ENCODE measurements at regions not wholly inside any gene's neighbourhood (a gene's known extent, or its start where the extent isn't known, plus 50 kb on each side); places are given as distances from the start of the nearest gene placed in this dataset.

- no peak overlapping the region for H3K4me3 ChIP-seq (ENCODE audit: low read depth, low read length)
- no peak for TF ChIP-seq CTCF (IDR thresholded peaks at IDR 0.05; ENCODE audit: low read depth, low read length)
Measured at GRCh38 chr3:69674752-69675151, 64.5 kb upstream of the MITF start.

GRCh38 chr3:69671082-69671952 is 67.9 kb upstream of the MITF start:
- peak; percentile 51; the same call in 1 of the 2 replicates for TF ChIP-seq CTCF (IDR thresholded peaks at IDR 0.05; ENCODE audit: low read depth, low read length)
- H3K4me3 ChIP-seq (ENCODE audit: low read depth, low read length), result no peak overlapping the region

DNA sequence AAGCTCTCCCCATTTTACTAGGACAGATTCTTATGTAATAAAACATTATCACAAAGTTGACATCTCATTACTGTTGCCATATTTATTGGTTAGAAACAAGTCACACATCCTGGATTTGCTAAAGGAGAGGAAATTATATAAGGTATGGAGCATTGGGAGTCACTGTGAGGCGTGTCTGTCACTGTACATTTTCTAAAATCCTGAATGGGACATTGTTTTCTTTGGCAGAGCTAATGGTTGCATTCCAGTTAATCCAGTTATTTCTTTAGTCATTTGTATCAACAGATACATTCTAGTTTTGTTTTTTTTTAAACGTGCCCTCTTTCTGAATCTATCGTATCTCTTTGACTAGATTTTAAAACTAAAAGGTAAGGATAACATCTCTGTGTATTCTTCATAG is 70.2 kb upstream of the MITF start:
- H3K4me3 ChIP-seq (ENCODE audit: low read depth, low read length), result no peak overlapping the region
- no peak for TF ChIP-seq CTCF (IDR thresholded peaks at IDR 0.05; ENCODE audit: low read depth, low read length)

DNA sequence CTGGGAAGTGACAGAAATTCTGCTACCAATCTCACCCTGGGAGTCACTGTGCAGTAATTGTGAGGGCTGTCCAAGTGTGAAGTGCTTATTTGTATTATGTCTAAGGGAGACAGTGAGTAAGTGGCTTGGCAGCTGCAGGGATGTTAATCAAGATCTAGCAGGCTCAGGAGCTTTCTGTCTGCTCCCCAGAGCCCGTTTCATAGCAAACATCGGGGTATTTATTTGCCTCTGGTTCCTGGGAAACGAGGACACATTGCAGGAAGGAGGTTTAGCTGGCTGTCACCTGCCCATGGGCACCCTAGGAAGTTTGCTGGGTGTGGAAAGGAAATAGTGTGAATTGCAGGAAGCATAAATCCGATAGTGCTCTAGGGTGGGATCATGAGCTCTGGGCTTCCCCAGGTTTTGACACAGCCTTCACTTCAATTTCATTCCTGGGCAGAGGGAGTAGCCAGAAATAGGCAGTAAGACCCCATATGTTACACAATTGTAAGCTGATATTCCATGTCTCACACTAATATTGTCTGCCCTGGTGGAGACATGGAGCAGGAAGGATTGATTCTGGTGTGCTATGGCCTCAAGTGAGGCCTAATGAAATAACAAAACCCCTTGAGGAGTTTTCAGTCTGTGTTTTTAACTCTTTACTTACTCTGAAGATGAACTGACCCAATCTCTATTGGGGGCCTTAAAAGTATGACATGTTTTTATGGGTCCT is 74.1 kb upstream of the MITF start:
- no peak overlapping the region for H3K4me3 ChIP-seq (ENCODE audit: low read depth, low read length)
- TF ChIP-seq CTCF (IDR thresholded peaks at IDR 0.05; ENCODE audit: low read depth, low read length), result no peak

- no peak overlapping the region for H3K4me3 ChIP-seq (ENCODE audit: low read depth, low read length)
- TF ChIP-seq CTCF (IDR thresholded peaks at IDR 0.05; ENCODE audit: low read depth, low read length), result no peak
Measured at GRCh38 chr3:69660631-69661030, 78.6 kb upstream of the MITF start.

DNA sequence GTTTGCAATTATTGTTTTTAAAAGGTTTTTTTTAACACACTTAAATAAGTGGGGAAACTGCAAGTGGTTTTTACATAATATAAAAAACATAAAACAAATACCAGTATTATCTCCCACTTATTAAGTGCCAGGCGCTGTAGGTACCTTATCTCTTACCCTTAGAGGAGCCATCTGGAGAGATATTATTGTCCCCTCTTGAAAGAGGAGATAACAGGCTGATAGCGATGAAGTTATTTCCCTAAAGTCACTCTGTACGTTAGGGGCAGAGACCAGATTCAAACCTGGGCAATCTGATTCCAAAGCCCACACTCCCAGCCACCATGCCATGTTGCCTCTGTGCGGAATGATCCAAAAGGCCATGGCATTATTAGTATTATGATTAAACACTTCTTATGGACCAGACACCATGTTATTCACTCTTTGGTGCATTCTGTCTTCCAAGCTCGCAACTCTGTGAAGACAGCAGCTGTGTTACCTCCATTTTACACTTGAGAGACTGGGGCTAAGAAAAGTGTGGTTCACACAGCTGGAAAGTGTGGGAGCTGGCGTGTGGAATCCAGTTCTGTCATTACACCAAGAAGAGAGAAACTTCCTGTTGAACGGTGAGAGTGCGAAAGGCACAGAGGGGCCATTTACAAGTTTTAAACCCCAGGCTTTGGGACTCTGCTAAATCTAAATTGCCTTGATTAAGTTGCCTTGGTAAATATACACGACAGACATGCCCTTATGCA is 79.9 kb upstream of the MITF start:
- H3K4me3 ChIP-seq (ENCODE audit: low read depth, low read length), result no peak overlapping the region
- no peak for TF ChIP-seq CTCF (IDR thresholded peaks at IDR 0.05; ENCODE audit: low read depth, low read length)

All from WI38 (cell line).